Smooth muscle cell (in vitro differentiated cells): ENCODE measurements at regions not wholly inside any gene's neighbourhood (a gene's known extent, or its start where the extent isn't known, plus 50 kb on each side); places are given as distances from the start of the nearest gene placed in this dataset.

Experiments
- DNase-seq: peaks from one replicate; lab custom pipeline; 2025; ENCODE audit not compliant: unreplicated experiment; lab: John Stamatoyannopoulos, UW
- H2AFZ ChIP-seq: fragments of 200-600 bp; sonication (generic); 2 replicates; pipeline ENCODE4 v1.6.0; 2016; ENCODE audit warnings: antibody characterized with exemption, low read depth, mild to moderate bottlenecking
- H3F3A ChIP-seq: fragments of 200-600 bp; sonication (generic); 2 replicates; pipeline ENCODE4 v1.6.0; 2017; ENCODE audit warnings: antibody characterized with exemption, low read depth
- H3K27ac ChIP-seq: fragments of 200-600 bp; sonication (generic); 2 replicates; pipeline ENCODE4 v1.5.1; 2016; ENCODE audit warnings: low read depth, mild to moderate bottlenecking
- H3K27me3 ChIP-seq: fragments of 200-600 bp; sonication (generic); 2 replicates; pipeline ENCODE4 v1.6.1; 2016; ENCODE audit warnings: low read depth, mild to moderate bottlenecking
- H3K36me3 ChIP-seq: fragments of 200-600 bp; sonication (generic); 2 replicates; pipeline ENCODE4 v1.5.1; 2016; ENCODE audit warnings: low read depth
- H3K4me1 ChIP-seq: fragments of 200-600 bp; sonication (generic); 2 replicates; pipeline ENCODE4 v1.5.1; 2016; ENCODE audit warnings: low read depth
- H3K4me2 ChIP-seq: fragments of 200-600 bp; sonication (generic); 2 replicates; pipeline ENCODE4 v1.6.0; 2016; ENCODE audit warnings: mild to moderate bottlenecking
- H3K4me3 ChIP-seq: fragments of 200-600 bp; sonication (generic); 2 replicates; pipeline ENCODE4 v1.5.1; 2016; ENCODE audit warnings: mild to moderate bottlenecking
- H3K79me2 ChIP-seq: fragments of 200-600 bp; sonication (generic); 2 replicates; pipeline ENCODE4 v1.6.0; 2016; ENCODE audit warnings: low read depth, mild to moderate bottlenecking
- H3K9ac ChIP-seq: fragments of 200-600 bp; sonication (generic); 2 replicates; pipeline ENCODE4 v1.6.0; 2016; ENCODE audit warnings: low read depth
- H3K9me3 ChIP-seq: fragments of 200-600 bp; sonication (generic); replicated peaks from 2 replicates; pipeline ENCODE4 v1.5.1; 2016; ENCODE audit warnings: low read depth
- H4K20me1 ChIP-seq: fragments of 200-600 bp; sonication (generic); 2 replicates; pipeline ENCODE4 v1.6.0; 2016; ENCODE audit warnings: low read depth
- WGBS: methylation state at CpG from one replicate; pipeline ENCODE4 v1.1.7; 2016; ENCODE audit warnings: low lambda C conversion rate; 5-methylcytosine and 5-hydroxymethylcytosine counted together
- TF ChIP-seq, protein P1 (sequence below): fragments of 200-600 bp; sonication (generic); IDR thresholded peaks from 2 replicates; pipeline ENCODE4 v1.5.1; 2017; ENCODE audit warnings: borderline replicate concordance, mild to moderate bottlenecking, antibody characterized with exemption; ENCODE audit not compliant: insufficient read depth, poor library complexity, severe bottlenecking

GRCh38 chr2:200725596-200725995 lies 86.1 kb upstream of the BZW1 start:
- no peaks in the 10 kb centered on the region for H3K36me3 ChIP-seq
- H3K4me1 ChIP-seq, result no peaks in the 10 kb centered on the region
- H2AFZ ChIP-seq, result no peak overlapping the region
- TF ChIP-seq, protein P1, sequence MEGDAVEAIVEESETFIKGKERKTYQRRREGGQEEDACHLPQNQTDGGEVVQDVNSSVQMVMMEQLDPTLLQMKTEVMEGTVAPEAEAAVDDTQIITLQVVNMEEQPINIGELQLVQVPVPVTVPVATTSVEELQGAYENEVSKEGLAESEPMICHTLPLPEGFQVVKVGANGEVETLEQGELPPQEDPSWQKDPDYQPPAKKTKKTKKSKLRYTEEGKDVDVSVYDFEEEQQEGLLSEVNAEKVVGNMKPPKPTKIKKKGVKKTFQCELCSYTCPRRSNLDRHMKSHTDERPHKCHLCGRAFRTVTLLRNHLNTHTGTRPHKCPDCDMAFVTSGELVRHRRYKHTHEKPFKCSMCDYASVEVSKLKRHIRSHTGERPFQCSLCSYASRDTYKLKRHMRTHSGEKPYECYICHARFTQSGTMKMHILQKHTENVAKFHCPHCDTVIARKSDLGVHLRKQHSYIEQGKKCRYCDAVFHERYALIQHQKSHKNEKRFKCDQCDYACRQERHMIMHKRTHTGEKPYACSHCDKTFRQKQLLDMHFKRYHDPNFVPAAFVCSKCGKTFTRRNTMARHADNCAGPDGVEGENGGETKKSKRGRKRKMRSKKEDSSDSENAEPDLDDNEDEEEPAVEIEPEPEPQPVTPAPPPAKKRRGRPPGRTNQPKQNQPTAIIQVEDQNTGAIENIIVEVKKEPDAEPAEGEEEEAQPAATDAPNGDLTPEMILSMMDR, result no peak
- DNase-seq, result no peak
- no peak overlapping the region for H3K4me3 ChIP-seq
- H4K20me1 ChIP-seq, result no peaks in the 10 kb centered on the region
- WGBS, result 84% methylated on average over 3 of the region's 3 CpGs
- H3K9ac ChIP-seq, result no peak overlapping the region
- no peak overlapping the region for H3K27ac ChIP-seq
- no peaks in the 10 kb centered on the region for H3F3A ChIP-seq
- H3K4me2 ChIP-seq, result no peak overlapping the region
- no peaks in the 10 kb centered on the region for H3K79me2 ChIP-seq
- H3K27me3 ChIP-seq, result peaks cover 56% of the 10 kb centered on the region
- no peaks in the 10 kb centered on the region for H3K9me3 ChIP-seq

- Histone ChIP-seq H3K4me1 (no peaks in the 10 kb centered on the region), H2AFZ (no peak overlapping the region), H3F3A (no peaks in the 10 kb centered on the region), H3K36me3 (no peaks in the 10 kb centered on the region), H3K79me2 (no peaks in the 10 kb centered on the region), H3K27me3 (peaks cover 43% of the 10 kb centered on the region), H3K27ac (no peak overlapping the region), H3K4me2 (no peak overlapping the region), H3K9me3 (no peaks in the 10 kb centered on the region), H4K20me1 (no peaks in the 10 kb centered on the region), H3K9ac (no peak overlapping the region), H3K4me3 (no peak overlapping the region)
- 50% methylated on average over 1 of the region's 1 CpG for WGBS
- no peak for DNase-seq
- TF ChIP-seq, protein P1, result no peak
These were observed 83.1 kb upstream of the BZW1 start for GRCh38 chr2:200728630-200729029.

GRCh38 chr2:200730302-200730701 lies 81.4 kb upstream of the BZW1 start:
- H3K79me2 ChIP-seq, result no peaks in the 10 kb centered on the region
- no peak overlapping the region for H2AFZ ChIP-seq
- DNase-seq, result no peak
- H3K27ac ChIP-seq, result no peak overlapping the region
- H3K4me3 ChIP-seq, result no peak overlapping the region
- no peaks in the 10 kb centered on the region for H3K36me3 ChIP-seq
- no peak overlapping the region for H3K9ac ChIP-seq
- no peak overlapping the region for H3K4me2 ChIP-seq
- peaks cover 27% of the 10 kb centered on the region for H3K27me3 ChIP-seq
- 81% methylated on average over 2 of the region's 2 CpGs for WGBS
- no peaks in the 10 kb centered on the region for H3F3A ChIP-seq
- no peaks in the 10 kb centered on the region for H4K20me1 ChIP-seq
- no peaks in the 10 kb centered on the region for H3K9me3 ChIP-seq
- no peaks in the 10 kb centered on the region for H3K4me1 ChIP-seq
- TF ChIP-seq, protein P1, result no peak

DNA sequence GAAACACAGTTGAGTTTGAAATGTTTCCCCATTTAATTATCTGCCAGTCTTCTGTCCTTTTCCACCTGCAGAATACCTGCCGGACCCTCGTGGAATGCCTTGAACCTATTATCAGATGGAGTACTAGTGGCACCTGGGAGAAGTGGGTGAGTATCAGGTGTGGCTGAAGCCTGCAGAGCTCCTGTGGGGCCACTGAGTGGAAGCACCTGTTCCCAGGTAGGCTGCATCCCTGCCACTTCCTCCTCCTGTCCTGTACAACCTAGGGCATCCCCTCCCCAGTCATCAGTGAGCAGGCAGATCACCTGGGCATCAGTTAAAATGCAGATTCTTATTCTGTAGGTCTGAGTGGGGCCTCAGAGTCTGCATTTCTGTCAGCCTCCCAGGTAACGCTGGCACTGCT lies 80.8 kb upstream of the BZW1 start:
- TF ChIP-seq, protein P1, result no peak
- no peaks in the 10 kb centered on the region for H3F3A ChIP-seq
- H3K27me3 ChIP-seq, result peaks cover 20% of the 10 kb centered on the region
- no peak overlapping the region for H3K9ac ChIP-seq
- H3K27ac ChIP-seq, result no peak overlapping the region
- no peak overlapping the region for H2AFZ ChIP-seq
- no peak overlapping the region for H3K4me2 ChIP-seq
- no peaks in the 10 kb centered on the region for H3K4me1 ChIP-seq
- 87% methylated on average over 3 of the region's 3 CpGs for WGBS
- no peaks in the 10 kb centered on the region for H4K20me1 ChIP-seq
- H3K4me3 ChIP-seq, result no peak overlapping the region
- no peaks in the 10 kb centered on the region for H3K9me3 ChIP-seq
- no peak for DNase-seq
- H3K79me2 ChIP-seq, result no peaks in the 10 kb centered on the region
- H3K36me3 ChIP-seq, result no peaks in the 10 kb centered on the region
